OCI-LY1 (cell line): ENCODE measurements at regions not wholly inside any gene's neighbourhood (a gene's known extent, or its start where the extent isn't known, plus 50 kb on each side); places are given as distances from the start of the nearest gene placed in this dataset.

Source experiments
- H2AFZ ChIP-seq: fragments of 200-600 bp; sonication (generic), shearing (Covaris generic); 2 replicates; pipeline ENCODE4 v1.6.0; 2014; ENCODE audit warnings: antibody characterized with exemption, mild to moderate bottlenecking, low read length
- H3F3A ChIP-seq: fragments of 200-600 bp; sonication (generic), shearing (Covaris generic); 2 replicates; pipeline ENCODE4 v1.6.0; 2014; ENCODE audit warnings: mild to moderate bottlenecking, antibody characterized with exemption, low read length, moderate library complexity; ENCODE audit not compliant: insufficient read depth
- H3K27ac ChIP-seq: fragments of 200-600 bp; sonication (generic); 2 replicates; pipeline ENCODE4 v1.5.1; 2014; ENCODE audit warnings: low read length, mixed run types, mild to moderate bottlenecking, low read depth; ENCODE audit not compliant: poor library complexity, severe bottlenecking
- H3K27me3 ChIP-seq: fragments of 200-600 bp; sonication (generic); 2 replicates; pipeline ENCODE4 v1.6.0; 2014; ENCODE audit warnings: antibody characterized with exemption, mild to moderate bottlenecking, low read length, moderate library complexity; ENCODE audit not compliant: insufficient read depth
- H3K36me3 ChIP-seq: fragments of 200-600 bp; sonication (generic); 2 replicates; pipeline ENCODE4 v1.6.1; 2014; ENCODE audit warnings: mild to moderate bottlenecking, antibody characterized with exemption, low read length, moderate library complexity, mixed read lengths; ENCODE audit not compliant: insufficient read depth
- H3K4me1 ChIP-seq: fragments of 200-600 bp; sonication (generic); 2 replicates; pipeline ENCODE4 v1.5.1; 2014; ENCODE audit warnings: mild to moderate bottlenecking, low read length, moderate library complexity; ENCODE audit not compliant: insufficient read depth, severe bottlenecking
- H3K4me2 ChIP-seq: fragments of 200-600 bp; sonication (generic), shearing (Covaris generic); 2 replicates; pipeline ENCODE4 v1.6.1; 2014; ENCODE audit warnings: low read length
- H3K4me3 ChIP-seq: fragments of 200-600 bp; sonication (generic); 2 replicates; pipeline ENCODE4 v1.5.1; 2014; ENCODE audit warnings: low read length, low read depth, mild to moderate bottlenecking, mixed read lengths; ENCODE audit not compliant: poor library complexity, severe bottlenecking
- H3K79me2 ChIP-seq: fragments of 200-600 bp; shearing (Covaris generic); 2 replicates; pipeline ENCODE4 v1.6.1; 2016; ENCODE audit warnings: mixed run types, low read length, mixed read lengths; ENCODE audit not compliant: insufficient read depth
- H3K9ac ChIP-seq: fragments of 200-600 bp; sonication (generic), shearing (Covaris generic); 2 replicates; pipeline ENCODE4 v1.6.1; 2014; ENCODE audit warnings: mild to moderate bottlenecking, low read length, mixed read lengths
- H3K9me2 ChIP-seq: fragments of 200-600 bp; sonication (generic), shearing (Covaris generic); 2 replicates; pipeline ENCODE4 v1.6.1; 2014; ENCODE audit warnings: low read depth, mild to moderate bottlenecking, low read length, mixed read lengths
- H3K9me3 ChIP-seq: fragments of 200-600 bp; shearing (Covaris generic); 2 replicates; pipeline ENCODE4 v1.6.1; 2014; ENCODE audit warnings: low read length, mixed read lengths
- H4K20me1 ChIP-seq: fragments of 200-600 bp; sonication (generic), shearing (Covaris generic); 2 replicates; pipeline ENCODE4 v1.6.0; 2016; ENCODE audit warnings: mild to moderate bottlenecking, low read length; ENCODE audit not compliant: insufficient read depth
- CTCF ChIP-seq: fragments of 200-600 bp; sonication (generic), shearing (Covaris generic); IDR thresholded peaks from 2 replicates; pipeline ENCODE4 v1.5.1; 2017; ENCODE audit warnings: mild to moderate bottlenecking, antibody characterized with exemption, low read length, moderate library complexity, mixed read lengths
- EZH2 ChIP-seq: fragments of 200-600 bp; sonication (generic), shearing (Covaris generic); IDR thresholded peaks from 2 replicates; pipeline ENCODE4 v1.8.0; 2017; ENCODE audit warnings: borderline replicate concordance, mixed run types, mild to moderate bottlenecking, antibody characterized with exemption, low read length, moderate library complexity, mixed read lengths

DNA sequence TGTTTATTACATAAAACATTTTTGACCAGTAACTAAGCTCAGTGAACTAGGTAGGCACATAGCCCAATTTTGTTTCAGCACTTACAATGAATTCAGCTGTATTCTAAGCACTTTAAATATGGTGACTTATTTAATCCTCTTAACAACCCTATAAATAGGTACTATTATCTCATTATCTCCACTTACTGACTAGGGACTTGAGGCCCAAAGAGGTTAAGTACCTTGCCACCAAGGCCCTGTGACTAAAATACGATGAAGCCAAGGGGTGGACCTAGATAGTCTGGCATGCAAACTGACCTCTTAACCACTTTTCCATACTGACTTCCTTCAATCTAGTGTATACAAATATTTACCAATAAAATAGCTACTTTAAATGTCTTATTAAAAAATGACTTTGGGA, 266.4 kb downstream of the ZNF608 start:
- Histone ChIP-seq H3K4me3 (no peak overlapping the region), H3K36me3 (no peaks in the 10 kb centered on the region), H2AFZ (no peak overlapping the region), H3K27me3 (no peaks in the 10 kb centered on the region), H3K79me2 (no peaks in the 10 kb centered on the region), H3F3A (no peaks in the 10 kb centered on the region), H3K27ac (no peak overlapping the region), H3K9me3 (no peaks in the 10 kb centered on the region), H4K20me1 (no peaks in the 10 kb centered on the region), H3K9me2 (no peaks in the 10 kb centered on the region), H3K9ac (no peak overlapping the region), H3K4me1 (peaks cover 14% of the 10 kb centered on the region), H3K4me2 (no peak overlapping the region)
- no peak for TF ChIP-seq CTCF
- TF ChIP-seq EZH2: no peak

DNA sequence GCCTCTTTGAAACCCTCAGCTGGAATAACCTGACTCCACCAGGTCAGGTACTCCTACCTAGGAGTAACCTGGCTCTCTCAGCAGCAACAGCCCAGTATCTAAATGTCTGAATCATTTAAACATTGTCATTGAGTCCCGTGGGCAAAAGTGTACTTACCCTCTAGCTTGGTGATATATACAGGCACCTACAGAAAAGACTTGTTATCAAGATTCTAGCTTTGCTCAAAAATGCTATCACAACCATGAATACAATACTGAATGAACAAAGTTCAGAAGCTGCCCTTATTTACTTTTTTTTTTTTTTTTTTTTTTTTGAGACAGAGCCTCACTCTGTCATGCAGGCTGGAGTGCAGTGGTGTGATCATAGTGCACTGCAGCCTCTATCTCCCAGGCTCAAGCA, 268.2 kb downstream of the ZNF608 start:
- Histone ChIP-seq H4K20me1 (no peaks in the 10 kb centered on the region), H3K27ac (peak overlapping the region; percentile 36), H2AFZ (no peak overlapping the region), H3K9me2 (no peaks in the 10 kb centered on the region), H3K4me2 (no peak overlapping the region), H3K4me1 (peaks cover 20% of the 10 kb centered on the region), H3K27me3 (no peaks in the 10 kb centered on the region), H3K79me2 (no peaks in the 10 kb centered on the region), H3K9ac (no peak overlapping the region), H3K4me3 (no peak overlapping the region), H3F3A (no peaks in the 10 kb centered on the region), H3K36me3 (no peaks in the 10 kb centered on the region), H3K9me3 (no peaks in the 10 kb centered on the region)
- TF ChIP-seq CTCF (no peak), EZH2 (no peak)

DNA sequence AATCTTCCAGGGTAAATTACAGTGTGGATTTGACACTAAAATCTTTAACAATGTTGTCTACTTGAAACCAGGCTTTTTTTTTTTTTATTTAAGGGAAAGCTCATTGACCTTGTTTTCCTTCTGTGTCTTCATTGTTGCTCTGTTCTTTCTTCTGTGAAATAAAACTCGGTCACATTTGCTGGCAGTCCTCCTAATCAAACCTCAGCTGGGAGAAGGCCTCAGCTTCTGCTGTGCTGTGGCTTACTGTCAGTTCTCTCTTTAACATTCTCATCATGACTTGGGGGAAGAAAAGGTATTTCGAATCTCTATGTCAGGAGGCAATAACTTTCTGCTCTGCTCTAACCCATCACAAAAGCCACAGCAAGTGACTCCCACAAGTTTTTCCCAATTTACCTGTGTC, 268.9 kb downstream of the ZNF608 start:
- Histone ChIP-seq H3K4me2 (no peak overlapping the region), H3K4me1 (peaks cover 20% of the 10 kb centered on the region), H3K36me3 (no peaks in the 10 kb centered on the region), H3K9me3 (no peaks in the 10 kb centered on the region), H4K20me1 (no peaks in the 10 kb centered on the region), H3K27me3 (no peaks in the 10 kb centered on the region), H3F3A (no peaks in the 10 kb centered on the region), H3K4me3 (no peak overlapping the region), H3K79me2 (no peaks in the 10 kb centered on the region), H3K27ac (peak overlapping the region; percentile 36), H3K9me2 (no peaks in the 10 kb centered on the region), H2AFZ (no peak overlapping the region), H3K9ac (no peak overlapping the region)
- no peak for TF ChIP-seq EZH2

- no peaks in the 10 kb centered on the region for H3K79me2 ChIP-seq
- H3K4me3 ChIP-seq: no peak overlapping the region
- H2AFZ ChIP-seq: 0 out of 2 replicates have a peak overlapping the region, but pooled peaks have one; percentile 20
- H3K4me2 ChIP-seq: no peak overlapping the region
- no peaks in the 10 kb centered on the region for H3K27me3 ChIP-seq
- H3K4me1 ChIP-seq: peaks cover 20% of the 10 kb centered on the region
- no peaks in the 10 kb centered on the region for H3K9me3 ChIP-seq
- no peaks in the 10 kb centered on the region for H3F3A ChIP-seq
- no peaks in the 10 kb centered on the region for H3K9me2 ChIP-seq
- no peak overlapping the region for H3K9ac ChIP-seq
- TF ChIP-seq EZH2: no peak
- TF ChIP-seq CTCF: no peak
- no peaks in the 10 kb centered on the region for H3K36me3 ChIP-seq
- H4K20me1 ChIP-seq: no peaks in the 10 kb centered on the region
- H3K27ac ChIP-seq: no peak overlapping the region
Measured at GRCh38 chr5:124477062-124477461, 269.4 kb downstream of the ZNF608 start.
